Breast epithelium (tissue), 3 donors: ENCODE measurements at regions not wholly inside any gene's neighbourhood (a gene's known extent, or its start where the extent isn't known, plus 50 kb on each side); places are given as distances from the start of the nearest gene placed in this dataset.

Source experiments
- CTCF ChIP-seq, 3 donors: fragments of 450-650 bp; IDR thresholded peaks; one replicate each; pipeline ENCODE4 v1.5.1; 2016 to 2017; ENCODE audit warnings: antibody characterized with exemption in 3 of 3, mild to moderate bottlenecking in 3 of 3, moderate library complexity in 3 of 3
- POLR2A ChIP-seq: fragments of 450-650 bp; IDR thresholded peaks from one replicate; pipeline ENCODE4 v1.6.1; 2016; ENCODE audit warnings: antibody characterized with exemption, mild to moderate bottlenecking, moderate library complexity
- POLR2AphosphoS5 ChIP-seq, 3 donors: sonication (generic); formaldehyde crosslinking; IDR thresholded peaks; one replicate each; pipeline ENCODE4 v1.6.1; 2017; ENCODE audit warnings: antibody characterized with exemption in 3 of 3

- TF ChIP-seq CTCF (IDR thresholded peaks at IDR 0.05) (no peak), POLR2A (no peak), POLR2AphosphoS5 (IDR thresholded peaks at IDR 0.05) (no peak)
Observed at GRCh38 chr5:60277941-60278340, 384.4 kb upstream of the PDE4D start.
